NCI-H1105 treated with DMSO at 0.1 percent for 48 hours (cell line): ENCODE measurements at regions not wholly inside any gene's neighbourhood (a gene's known extent, or its start where the extent isn't known, plus 50 kb on each side); places are given as distances from the start of the nearest gene placed in this dataset.

Experiments used
- DNase-seq: peaks from one replicate; lab custom pipeline; 2025; lab: John Stamatoyannopoulos, UW

- no peak for DNase-seq
Observed at GRCh38 chr13:31962731-31963370, 68.7 kb upstream of the FRY start.

- no peak for DNase-seq
Observed at GRCh38 chr13:31963631-31964030, 67.9 kb upstream of the FRY start.

GRCh38 chr13:31964168-31964567, 67.4 kb upstream of the FRY start:
- DNase-seq: no peak

- no peak for DNase-seq
Observed at GRCh38 chr13:31965361-31966066, 66.1 kb upstream of the FRY start.

GRCh38 chr13:31967155-31967554, 64.4 kb upstream of the FRY start:
- DNase-seq: no peak

- DNase-seq: no peak
Observed at GRCh38 chr13:31968473-31968872, 63.1 kb upstream of the FRY start.

- DNase-seq: no peak
Observed at GRCh38 chr13:31970231-31970930, 61.2 kb upstream of the FRY start.

- no peak for DNase-seq
Observed at GRCh38 chr13:31972453-31972852, 59.1 kb upstream of the FRY start.

GRCh38 chr13:31978021-31978420, 53.6 kb upstream of the FRY start:
- no peak for DNase-seq

- DNase-seq: no peak
Observed at GRCh38 chr13:31980830-31981229, 50.7 kb upstream of the FRY start.
